SK-N-MC (cell line): ENCODE measurements at regions not wholly inside any gene's neighbourhood (a gene's known extent, or its start where the extent isn't known, plus 50 kb on each side); places are given as distances from the start of the nearest gene placed in this dataset.
"Not testable (repeated sequence)": the region's sequence is repeated elsewhere in the genome, so short reads cannot be mapped to it uniquely, and the experiment has no call there.

Source experiments
- EZH2 ChIP-seq: fragments of 200-600 bp; sonication (generic); IDR thresholded peaks from one replicate; pipeline ENCODE4 v1.6.1; 2017; ENCODE audit warnings: antibody characterized with exemption
- POLR2AphosphoS5 ChIP-seq: IDR thresholded peaks from 2 replicates; pipeline ENCODE4 v1.6.1; 2012; ENCODE audit warnings: mild to moderate bottlenecking, low read depth, low read length, borderline replicate concordance

DNA sequence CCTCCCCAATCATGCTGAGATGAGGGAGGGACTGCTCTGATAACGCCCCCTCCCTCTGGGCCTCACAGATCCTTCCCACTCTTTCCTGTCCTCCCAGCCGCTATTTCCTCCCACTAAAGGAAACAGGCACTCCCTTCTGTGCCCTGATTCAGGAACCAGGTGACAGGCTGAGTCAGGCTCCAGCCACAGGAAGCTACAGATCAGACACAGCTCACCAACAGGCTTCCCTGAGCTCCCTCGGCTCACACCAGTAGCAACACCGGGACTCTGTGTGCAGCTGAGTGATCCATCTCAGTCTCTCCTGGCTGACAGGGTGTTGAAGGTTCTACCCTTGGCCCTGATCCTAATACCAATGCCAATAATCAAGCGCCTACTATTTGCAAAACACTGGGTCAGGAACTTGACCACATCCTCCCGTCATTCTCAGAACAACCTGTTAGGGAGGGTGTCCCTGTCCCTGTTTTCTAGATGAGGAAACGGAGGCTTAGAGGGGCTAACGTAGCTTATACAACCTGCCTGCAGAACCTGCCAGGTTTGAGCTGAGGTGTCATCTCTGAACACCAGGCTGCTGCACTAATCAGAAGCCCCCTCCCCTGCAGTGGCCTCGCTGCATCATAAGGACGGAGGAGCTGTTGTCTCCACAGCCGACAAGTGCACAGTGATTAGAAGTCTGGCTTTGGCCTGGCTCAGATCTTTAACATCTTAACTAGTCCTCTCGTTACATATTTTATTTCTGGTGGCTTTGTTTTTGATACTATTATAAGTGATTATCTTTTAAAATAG is 126.3 kb downstream of the LRRC37A3 start:
- not testable (repeated sequence) for TF ChIP-seq EZH2, POLR2AphosphoS5
